Neural cell (in vitro differentiated cells): ENCODE measurements at regions not wholly inside any gene's neighbourhood (a gene's known extent, or its start where the extent isn't known, plus 50 kb on each side); places are given as distances from the start of the nearest gene placed in this dataset.

Experiments used
- EP300 ChIP-seq: fragments of 450-650 bp; conservative IDR thresholded peaks from 2 replicates; pipeline ENCODE4 v1.6.1; 2014; ENCODE audit warnings: antibody characterized with exemption, mild to moderate bottlenecking, moderate library complexity; ENCODE audit not compliant: poor library complexity, severe bottlenecking
- EZH2 ChIP-seq: fragments of 200-600, 300-800 bp; shearing (Covaris generic), sonication (generic); IDR thresholded peaks from 2 replicates; pipeline ENCODE4 v1.6.1; 2014; ENCODE audit warnings: antibody characterized with exemption, low read length, borderline replicate concordance, mild to moderate bottlenecking; ENCODE audit not compliant: insufficient read depth, poor library complexity, severe bottlenecking
- TF ChIP-seq, protein P1 (sequence below): fragments of 450-650 bp; IDR thresholded peaks from 2 replicates; pipeline ENCODE4 v1.5.1; 2014; ENCODE audit warnings: antibody characterized with exemption, mild to moderate bottlenecking, moderate library complexity; ENCODE audit not compliant: poor library complexity, severe bottlenecking
- TF ChIP-seq, protein P2 (sequence below): IDR thresholded peaks from 2 replicates; pipeline ENCODE4 v1.6.1; 2012; ENCODE audit warnings: borderline replicate concordance

DNA sequence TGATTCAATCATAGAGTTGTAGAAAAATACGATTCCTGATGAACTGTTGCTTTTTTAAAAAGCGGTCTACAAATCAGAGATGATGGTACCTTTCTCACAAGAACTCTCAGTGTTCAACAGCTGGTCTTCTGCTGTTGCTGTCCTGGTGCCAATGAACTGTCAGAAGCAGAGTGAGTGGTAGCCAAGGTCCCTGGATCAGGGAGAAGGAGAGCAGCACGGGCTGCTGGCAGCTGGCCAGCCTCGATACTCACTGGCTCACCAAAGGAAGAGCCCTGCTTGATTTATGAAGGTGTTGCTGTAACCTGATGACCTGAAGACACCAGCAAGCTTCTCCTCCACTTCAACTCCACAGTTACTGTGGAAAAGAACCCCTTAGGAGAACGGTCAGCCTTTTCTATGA, 300.8 kb upstream of the SOX11 start:
- TF ChIP-seq, protein P1, sequence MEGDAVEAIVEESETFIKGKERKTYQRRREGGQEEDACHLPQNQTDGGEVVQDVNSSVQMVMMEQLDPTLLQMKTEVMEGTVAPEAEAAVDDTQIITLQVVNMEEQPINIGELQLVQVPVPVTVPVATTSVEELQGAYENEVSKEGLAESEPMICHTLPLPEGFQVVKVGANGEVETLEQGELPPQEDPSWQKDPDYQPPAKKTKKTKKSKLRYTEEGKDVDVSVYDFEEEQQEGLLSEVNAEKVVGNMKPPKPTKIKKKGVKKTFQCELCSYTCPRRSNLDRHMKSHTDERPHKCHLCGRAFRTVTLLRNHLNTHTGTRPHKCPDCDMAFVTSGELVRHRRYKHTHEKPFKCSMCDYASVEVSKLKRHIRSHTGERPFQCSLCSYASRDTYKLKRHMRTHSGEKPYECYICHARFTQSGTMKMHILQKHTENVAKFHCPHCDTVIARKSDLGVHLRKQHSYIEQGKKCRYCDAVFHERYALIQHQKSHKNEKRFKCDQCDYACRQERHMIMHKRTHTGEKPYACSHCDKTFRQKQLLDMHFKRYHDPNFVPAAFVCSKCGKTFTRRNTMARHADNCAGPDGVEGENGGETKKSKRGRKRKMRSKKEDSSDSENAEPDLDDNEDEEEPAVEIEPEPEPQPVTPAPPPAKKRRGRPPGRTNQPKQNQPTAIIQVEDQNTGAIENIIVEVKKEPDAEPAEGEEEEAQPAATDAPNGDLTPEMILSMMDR: no peak
- TF ChIP-seq EP300 (no peak), EZH2 (no peak)
- TF ChIP-seq, protein P2, sequence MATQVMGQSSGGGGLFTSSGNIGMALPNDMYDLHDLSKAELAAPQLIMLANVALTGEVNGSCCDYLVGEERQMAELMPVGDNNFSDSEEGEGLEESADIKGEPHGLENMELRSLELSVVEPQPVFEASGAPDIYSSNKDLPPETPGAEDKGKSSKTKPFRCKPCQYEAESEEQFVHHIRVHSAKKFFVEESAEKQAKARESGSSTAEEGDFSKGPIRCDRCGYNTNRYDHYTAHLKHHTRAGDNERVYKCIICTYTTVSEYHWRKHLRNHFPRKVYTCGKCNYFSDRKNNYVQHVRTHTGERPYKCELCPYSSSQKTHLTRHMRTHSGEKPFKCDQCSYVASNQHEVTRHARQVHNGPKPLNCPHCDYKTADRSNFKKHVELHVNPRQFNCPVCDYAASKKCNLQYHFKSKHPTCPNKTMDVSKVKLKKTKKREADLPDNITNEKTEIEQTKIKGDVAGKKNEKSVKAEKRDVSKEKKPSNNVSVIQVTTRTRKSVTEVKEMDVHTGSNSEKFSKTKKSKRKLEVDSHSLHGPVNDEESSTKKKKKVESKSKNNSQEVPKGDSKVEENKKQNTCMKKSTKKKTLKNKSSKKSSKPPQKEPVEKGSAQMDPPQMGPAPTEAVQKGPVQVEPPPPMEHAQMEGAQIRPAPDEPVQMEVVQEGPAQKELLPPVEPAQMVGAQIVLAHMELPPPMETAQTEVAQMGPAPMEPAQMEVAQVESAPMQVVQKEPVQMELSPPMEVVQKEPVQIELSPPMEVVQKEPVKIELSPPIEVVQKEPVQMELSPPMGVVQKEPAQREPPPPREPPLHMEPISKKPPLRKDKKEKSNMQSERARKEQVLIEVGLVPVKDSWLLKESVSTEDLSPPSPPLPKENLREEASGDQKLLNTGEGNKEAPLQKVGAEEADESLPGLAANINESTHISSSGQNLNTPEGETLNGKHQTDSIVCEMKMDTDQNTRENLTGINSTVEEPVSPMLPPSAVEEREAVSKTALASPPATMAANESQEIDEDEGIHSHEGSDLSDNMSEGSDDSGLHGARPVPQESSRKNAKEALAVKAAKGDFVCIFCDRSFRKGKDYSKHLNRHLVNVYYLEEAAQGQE: no peak
